ENCODE measurements at regions not wholly inside any gene's neighbourhood (a gene's known extent, or its start where the extent isn't known, plus 50 kb on each side); places are given as distances from the start of the nearest gene placed in this dataset.
"Not testable (repeated sequence)": the region's sequence is repeated elsewhere in the genome, so short reads cannot be mapped to it uniquely, and the experiment has no call there.

DNA sequence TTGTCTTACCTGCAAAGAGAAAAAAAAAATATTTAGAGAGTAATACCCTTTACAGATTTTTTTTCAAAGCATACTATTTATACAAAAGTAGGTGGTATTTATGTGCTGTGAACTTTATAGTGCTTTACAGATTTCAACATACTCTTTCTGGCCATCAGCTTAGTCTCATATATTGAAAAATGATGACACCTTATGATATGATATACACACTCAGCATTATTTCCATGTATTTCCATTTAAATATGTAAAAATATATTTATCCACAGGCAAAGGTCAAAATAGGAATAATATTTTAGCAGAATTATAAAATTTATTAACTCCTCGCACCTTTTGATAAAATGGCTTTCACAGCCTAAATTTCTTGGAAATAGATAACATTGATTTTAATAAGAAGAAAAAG, 815.8 kb upstream of the EPHA5 start:
- no peak for DNase-seq
- no peak for ATAC-seq (ENCODE audit: poor library complexity)
- intact Hi-C loops (cut with DNase I), result no loop called here

GRCh38 chr4:66482186-66482585, 811.9 kb upstream of the EPHA5 start:
- intact Hi-C loops (cut with DNase I), result no loop called here
- no peak for ATAC-seq (ENCODE audit: poor library complexity)
- DNase-seq, result no peak

DNA sequence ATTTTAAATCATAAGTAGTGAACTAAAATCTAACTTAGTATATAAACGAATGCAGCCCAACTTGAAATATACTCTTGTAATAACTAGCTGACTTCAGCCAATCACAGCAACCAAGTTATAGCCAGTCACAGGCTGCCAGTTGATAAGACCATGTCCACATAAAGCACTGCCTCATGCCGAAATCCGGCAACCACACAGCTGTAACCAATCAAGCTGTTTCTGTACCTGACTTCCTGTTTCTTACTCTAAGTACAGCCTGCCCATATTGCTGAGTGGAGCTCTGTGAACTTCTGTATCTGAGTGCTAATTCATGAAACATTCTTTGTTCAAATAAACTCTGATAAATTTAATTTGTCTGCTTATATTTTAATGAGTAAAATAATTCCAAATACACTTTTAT, 805.3 kb upstream of the EPHA5 start:
- DNase-seq (no peak), ATAC-seq (ENCODE audit: poor library complexity) (no peak)
- intact Hi-C loops (cut with DNase I), result no loop called here

- intact Hi-C loops (cut with DNase I), result no loop called here
- DNase-seq (no peak), ATAC-seq (ENCODE audit: poor library complexity) (no peak)
Measured at GRCh38 chr4:66465111-66465510, 794.8 kb upstream of the EPHA5 start.

GRCh38 chr4:66462890-66463289, 792.6 kb upstream of the EPHA5 start:
- ATAC-seq (ENCODE audit: poor library complexity); intact Hi-C loops (cut with DNase I); DNase-seq: not testable (repeated sequence)

DNA sequence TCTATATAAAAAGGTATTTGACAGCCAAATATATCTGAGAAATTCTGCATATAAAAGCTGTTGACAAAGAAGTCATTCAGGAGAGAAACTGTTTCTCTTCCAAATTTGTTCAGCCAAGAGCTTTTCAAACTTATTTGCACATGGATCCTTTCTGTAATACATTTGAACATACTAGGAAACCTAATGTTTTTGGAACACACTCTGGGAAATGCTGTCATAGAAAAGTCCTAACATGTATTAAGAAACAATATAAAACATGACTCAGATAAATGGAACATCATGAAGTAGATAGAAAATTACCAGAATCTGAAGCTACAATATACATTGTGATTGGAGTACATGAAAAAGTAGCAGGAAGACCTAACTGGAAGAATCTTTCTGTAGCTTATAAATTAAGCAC, 781.5 kb upstream of the EPHA5 start:
- DNase-seq (no peak), ATAC-seq (ENCODE audit: poor library complexity) (no peak)
- intact Hi-C loops (cut with DNase I), result no loop called here

GRCh38 chr4:66443008-66443407, 772.7 kb upstream of the EPHA5 start:
- intact Hi-C loops (cut with DNase I), result no loop called here
- DNase-seq, result no peak
- no peak for ATAC-seq (ENCODE audit: poor library complexity)

DNA sequence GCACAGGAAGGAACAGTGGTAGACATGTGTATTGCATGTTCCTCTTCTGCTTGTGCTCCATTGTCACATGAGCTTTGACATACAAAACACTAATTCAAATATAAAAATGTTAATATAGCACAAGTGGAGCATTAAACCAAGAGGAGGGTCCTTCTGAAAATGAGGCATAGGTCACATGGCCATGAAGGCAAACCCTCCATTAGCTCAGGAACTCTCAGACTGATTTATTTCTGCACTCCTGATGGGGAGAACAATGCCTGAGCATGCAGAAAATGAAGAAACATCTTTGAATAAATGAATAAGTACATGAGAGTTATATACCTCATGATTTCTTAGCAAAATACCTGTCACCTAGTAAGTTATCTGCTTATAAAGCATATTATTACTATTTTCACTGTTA, 769.2 kb upstream of the EPHA5 start:
- intact Hi-C loops (cut with DNase I), result no loop called here
- ATAC-seq (ENCODE audit: poor library complexity) (no peak), DNase-seq (no peak)

DNA sequence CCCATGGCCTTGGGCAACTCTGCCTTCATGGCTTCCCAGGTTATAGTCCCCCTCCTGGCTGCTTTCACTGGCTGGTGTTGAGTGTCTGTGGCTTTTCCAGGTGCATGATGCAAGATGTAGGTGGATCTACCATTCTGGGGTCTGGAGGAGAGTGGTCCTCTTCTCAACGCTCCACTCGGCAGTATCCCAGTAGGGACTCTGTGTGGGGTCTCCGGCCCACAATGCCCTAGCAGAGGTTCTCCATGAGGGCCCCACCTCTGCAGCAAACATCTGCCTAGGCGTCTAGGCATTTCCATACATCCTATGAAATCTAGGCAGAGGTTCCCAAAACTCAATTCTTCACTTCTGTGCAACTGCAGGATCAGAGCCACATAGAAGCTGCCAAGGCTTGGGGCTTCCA, 763.4 kb upstream of the EPHA5 start:
- ATAC-seq (ENCODE audit: poor library complexity), result no peak
- no peak for DNase-seq
- intact Hi-C loops (cut with DNase I), result no loop called here

DNA sequence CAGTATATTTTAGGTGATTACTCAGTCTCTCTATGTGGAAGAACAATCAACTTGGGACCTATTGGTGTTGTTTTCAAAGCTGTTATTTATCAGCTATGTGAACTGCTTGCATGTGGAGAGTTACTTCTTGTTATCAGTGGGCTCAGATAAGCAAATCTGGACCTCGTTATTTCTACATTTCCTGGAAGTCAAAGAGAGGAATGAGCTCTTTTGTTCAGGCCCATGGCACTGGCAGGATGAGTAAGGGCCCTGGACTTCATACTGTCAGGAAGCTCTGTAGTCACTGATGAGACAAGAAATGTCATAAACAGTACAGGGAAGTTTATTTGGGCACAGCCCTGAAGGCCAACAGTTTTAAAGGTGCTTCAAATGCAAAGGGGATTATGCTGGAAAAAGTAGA, 760.6 kb upstream of the EPHA5 start:
- ATAC-seq (ENCODE audit: poor library complexity), result no peak
- no peak for DNase-seq
- intact Hi-C loops (cut with DNase I), result no loop called here

- intact Hi-C loops (cut with DNase I), result no loop called here
- ATAC-seq (ENCODE audit: poor library complexity) (no peak), DNase-seq (no peak)
Measured at GRCh38 chr4:66429276-66429675, 759.0 kb upstream of the EPHA5 start.

DNA sequence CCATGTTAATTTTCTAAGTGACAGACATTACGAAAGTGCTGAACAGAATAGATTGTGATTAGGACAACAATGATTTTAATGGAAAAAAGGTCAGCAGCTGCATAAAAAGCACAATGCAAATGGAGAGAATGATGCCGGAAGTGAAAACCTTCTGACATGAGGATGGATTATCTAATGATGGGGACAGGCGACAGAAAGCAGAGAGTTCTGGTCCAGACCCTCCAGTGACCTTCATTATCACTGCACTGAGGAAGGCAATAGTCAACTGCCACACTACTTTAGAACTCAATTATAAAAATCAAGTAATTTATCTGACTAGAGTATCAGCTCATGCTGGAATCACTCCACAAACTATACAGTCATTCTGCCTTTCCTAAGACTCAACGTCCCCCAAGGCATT, 746.1 kb upstream of the EPHA5 start:
- intact Hi-C loops (cut with DNase I), result no loop called here
- ATAC-seq (ENCODE audit: poor library complexity), result no peak

DNA sequence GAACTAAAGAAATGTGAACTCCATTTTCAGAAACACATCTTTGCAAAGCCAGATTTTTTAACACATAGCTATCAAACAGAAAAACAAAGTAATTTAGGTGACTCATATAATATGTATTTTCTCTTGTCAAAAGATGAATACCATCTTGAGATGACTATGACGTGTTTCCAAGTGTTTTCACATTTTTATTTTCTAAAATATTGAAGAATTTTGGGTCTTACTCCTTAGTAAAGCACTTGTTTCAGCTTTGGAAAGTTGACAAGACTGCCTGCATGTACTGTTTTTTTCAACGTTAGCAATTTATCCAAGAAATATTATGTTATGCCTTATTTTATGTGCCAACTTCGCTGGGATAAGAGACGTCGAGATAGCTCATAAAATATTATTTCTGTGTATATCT, 733.9 kb upstream of the EPHA5 start:
- DNase-seq, result no peak
- intact Hi-C loops (cut with DNase I), result no loop called here
- no peak for ATAC-seq (ENCODE audit: poor library complexity)

More for the DNA sequence above, 746.1 kb upstream of the EPHA5 start:
- no peak for DNase-seq

DNA sequence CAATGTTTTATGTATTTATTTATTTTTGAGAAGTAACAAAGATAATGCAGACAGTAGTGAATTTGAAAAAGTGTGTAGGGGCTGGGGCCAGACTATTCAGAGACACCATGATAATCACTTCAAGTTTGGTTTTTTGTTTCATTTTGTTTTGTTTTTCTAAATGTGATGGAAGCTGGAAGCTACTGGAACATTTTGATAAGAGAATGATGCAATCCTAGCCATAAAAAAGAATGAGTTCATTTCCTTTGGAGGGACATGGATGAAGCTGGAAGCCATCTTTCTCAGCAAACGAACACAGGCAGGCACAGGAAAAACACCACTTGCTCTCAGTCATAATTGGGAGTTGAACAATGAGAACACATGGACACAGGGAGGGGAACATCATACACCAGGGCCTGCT, 706.6 kb upstream of the EPHA5 start:
- intact Hi-C loops (cut with DNase I), result no loop called here
- ATAC-seq (ENCODE audit: poor library complexity), result peak; percentile 15
- DNase-seq, result no peak

DNA sequence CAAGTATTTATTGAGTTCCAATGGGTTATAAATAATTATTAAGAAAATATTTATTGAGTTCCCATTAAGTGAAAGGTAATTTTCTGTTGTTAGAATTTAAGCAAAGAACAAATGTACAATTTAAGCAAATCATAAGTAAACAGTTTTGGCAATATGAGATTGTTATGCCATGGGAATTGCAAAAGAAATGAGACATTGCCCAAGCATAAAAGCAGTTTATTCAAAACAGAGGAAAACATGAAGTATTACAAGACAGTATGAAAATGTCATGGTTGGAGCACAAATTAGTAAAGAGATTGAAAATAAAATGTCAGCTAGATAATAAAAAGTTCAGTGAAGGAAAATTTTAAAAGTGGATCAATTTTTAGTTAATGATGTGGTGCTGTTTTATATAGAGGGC, 706.1 kb upstream of the EPHA5 start:
- ATAC-seq (ENCODE audit: poor library complexity) (no peak), DNase-seq (no peak)
- intact Hi-C loops (cut with DNase I), result no loop called here

GRCh38 chr4:66373268-66373667, 703.0 kb upstream of the EPHA5 start:
- intact Hi-C loops (cut with DNase I), result no loop called here
- no peak for DNase-seq
- no peak for ATAC-seq (ENCODE audit: poor library complexity)

DNA sequence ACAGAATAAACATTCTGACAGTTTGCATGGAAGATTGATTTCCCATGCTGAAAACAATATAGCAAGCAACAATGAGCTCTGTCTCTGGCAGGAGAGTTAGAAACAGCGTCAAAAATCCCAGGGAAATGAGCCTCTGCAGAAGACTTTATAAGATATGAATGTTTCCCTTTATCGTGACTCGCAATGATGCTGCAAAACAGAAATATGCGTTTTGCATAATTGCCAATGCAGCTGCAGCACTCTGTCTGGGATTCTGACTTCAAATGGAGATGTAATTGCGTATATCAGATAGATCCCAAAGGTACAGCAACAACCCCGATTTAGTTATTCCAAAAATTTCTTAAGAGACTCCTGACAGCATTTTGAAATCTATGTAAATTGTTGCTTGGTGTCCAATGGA, 702.4 kb upstream of the EPHA5 start:
- no peak for ATAC-seq (ENCODE audit: poor library complexity)
- no peak for DNase-seq
- intact Hi-C loops (cut with DNase I), result no loop called here

DNA sequence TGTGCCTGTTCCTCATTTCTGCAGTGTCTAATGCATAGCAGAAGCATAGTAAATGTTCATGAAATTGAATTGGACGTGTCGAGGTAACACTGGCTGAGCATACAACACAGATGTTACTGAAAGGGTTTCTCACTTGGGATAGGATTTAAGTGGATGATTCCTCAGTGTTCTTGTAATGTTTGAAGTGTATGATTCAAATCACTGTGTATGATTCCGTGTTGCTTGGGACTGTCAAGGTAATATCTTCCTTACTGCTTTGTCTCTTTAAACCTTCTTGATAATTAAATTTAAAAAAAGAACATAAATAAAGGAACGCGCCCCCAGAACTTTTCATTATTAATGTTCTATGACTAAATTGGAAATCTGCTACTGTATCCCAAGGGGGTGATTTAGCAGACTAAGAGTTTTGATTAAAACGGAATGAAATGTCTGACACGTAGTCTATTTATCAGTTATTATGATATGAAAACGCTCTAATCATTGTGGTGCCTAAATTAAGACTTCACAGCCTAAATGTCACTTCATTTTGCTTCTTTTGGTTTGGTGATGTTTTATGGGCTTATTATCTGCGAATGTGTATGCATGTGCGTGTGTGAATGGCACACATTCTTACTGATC, 696.9 kb upstream of the EPHA5 start:
- intact Hi-C loops (cut with DNase I), result no loop called here
- DNase-seq, result no peak
- no peak for ATAC-seq (ENCODE audit: poor library complexity)

GRCh38 chr4:66360395-66360794, 690.1 kb upstream of the EPHA5 start:
- intact Hi-C loops (cut with DNase I); ATAC-seq (ENCODE audit: poor library complexity); DNase-seq: not testable (repeated sequence)

GRCh38 chr4:66357316-66357715, 687.0 kb upstream of the EPHA5 start:
- ATAC-seq (ENCODE audit: poor library complexity) (no peak), DNase-seq (no peak)
- intact Hi-C loops (cut with DNase I), result no loop called here

DNA sequence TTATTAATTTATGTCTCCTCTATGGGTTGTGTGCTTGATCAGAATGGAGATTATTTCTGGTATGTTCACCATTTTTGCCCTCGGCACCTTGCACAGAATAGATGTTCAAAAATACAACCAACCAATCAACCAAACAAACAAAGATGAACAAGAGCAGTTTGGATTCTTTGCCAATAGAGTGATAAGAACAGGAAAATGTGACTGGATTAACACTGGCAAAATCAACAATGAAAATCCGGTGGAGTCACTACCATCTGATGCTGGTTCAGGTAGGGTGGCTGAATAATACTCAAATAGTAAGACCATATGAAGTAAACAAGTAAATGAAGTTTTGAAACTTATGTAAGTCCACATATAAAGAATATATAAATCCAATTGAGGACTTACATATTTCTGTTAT, 685.0 kb upstream of the EPHA5 start:
- no peak for DNase-seq
- ATAC-seq (ENCODE audit: poor library complexity), result no peak
- intact Hi-C loops (cut with DNase I), result no loop called here

Data from Right ventricle myocardium superior (tissue), 1 donor.